H1 (cell line): ENCODE measurements at regions not wholly inside any gene's neighbourhood (a gene's known extent, or its start where the extent isn't known, plus 50 kb on each side); places are given as distances from the start of the nearest gene placed in this dataset.
A peak's percentile ranks its signal among the peaks of the same experiment; 100 is the strongest.

Source experiments
- CTCF ChIA-PET: fragments of 300-600 bp; sonication (Branson Sonifier 250); formaldehyde crosslinking; loops from one replicate; lab custom pipeline; 2021; ENCODE audit not compliant: partially characterized antibody; lab: Charles Lee
- POLR2A ChIA-PET: fragments of 300-600 bp; sonication (Branson Sonifier 250); formaldehyde crosslinking; loops from one replicate; lab custom pipeline; 2021; ENCODE audit warnings: inconsistent platforms; ENCODE audit not compliant: partially characterized antibody; lab: Charles Lee
- DNase-seq, 2 experiments: peaks; one replicate each; pipeline versions ENCODE4 v3.0.0 to v3.0.0-alpha.2; 2010 to 2022; ENCODE audit warnings: low spot score in 2 of 2, low read depth in 1 of 2, mixed read lengths in 1 of 2
- FAIRE-seq: peaks from 2 replicates; lab custom pipeline; 2011; peaks lifted over from hg19 to GRCh38; lab: Jason Lieb, UNC
- H2AFZ ChIP-seq: 2 replicates; pipeline ENCODE4 v1.8.1; 2012; ENCODE audit warnings: low read length, inconsistent platforms
- H2AK5ac ChIP-seq: 2 replicates; pipeline ENCODE4 v1.6.1; 2013; ENCODE audit warnings: low read depth, low read length
- H2BK120ac ChIP-seq: replicated peaks from 2 replicates; pipeline ENCODE3; 2013; ENCODE audit warnings: low read depth, low read length, inconsistent platforms
- H2BK12ac ChIP-seq: 2 replicates; pipeline ENCODE4 v1.6.1; 2013; ENCODE audit warnings: low read depth, low read length
- H2BK15ac ChIP-seq: 2 replicates; pipeline ENCODE4 v1.6.1; 2013; ENCODE audit warnings: low read length
- H2BK20ac ChIP-seq: 2 replicates; pipeline ENCODE4 v1.6.1; 2013; ENCODE audit warnings: low read length
- H2BK5ac ChIP-seq: 2 replicates; pipeline ENCODE4 v1.6.1; 2013; ENCODE audit warnings: low read depth, low read length
- H3K14ac ChIP-seq: 2 replicates; pipeline ENCODE4 v1.6.1; 2013; ENCODE audit warnings: inconsistent platforms; ENCODE audit not compliant: insufficient read length
- H3K18ac ChIP-seq: 2 replicates; pipeline ENCODE4 v1.6.1; 2013; ENCODE audit warnings: low read length; ENCODE audit errors: extremely low read depth
- H3K23ac ChIP-seq: 2 replicates; pipeline ENCODE4 v1.6.1; 2013; ENCODE audit warnings: inconsistent platforms; ENCODE audit not compliant: insufficient read length
- H3K23me2 ChIP-seq: 2 replicates; pipeline ENCODE4 v1.6.1; 2013; ENCODE audit warnings: low read depth, low read length
- H3K27ac ChIP-seq: 2 replicates; pipeline ENCODE4 v1.6.1; 2011; ENCODE audit warnings: low read depth, low read length, inconsistent platforms
- H3K27me3 ChIP-seq, 4 experiments: replicated peaks in 1 of 4; 1 replicate in 1 of 4; 2 replicates in 3 of 4; pipeline versions ENCODE4 v1.6.1 to v1.8.1; 2011 to 2013; ENCODE audit warnings: low read length in 3 of 4, mild to moderate bottlenecking in 3 of 4, inconsistent platforms in 2 of 4, mixed read lengths in 2 of 4, moderate library complexity in 1 of 4; ENCODE audit not compliant: control insufficient read depth in 3 of 4, insufficient read depth in 3 of 4; ENCODE audit errors: extremely low read depth in 1 of 4
- H3K36me3 ChIP-seq, 4 experiments: 2 replicates each; pipeline versions ENCODE4 v1.6.1 to v1.8.1; 2011 to 2013; ENCODE audit warnings: mild to moderate bottlenecking in 4 of 4, low read length in 3 of 4, moderate library complexity in 2 of 4, control low read depth in 1 of 4, inconsistent platforms in 1 of 4; ENCODE audit not compliant: insufficient read depth in 4 of 4, control insufficient read depth in 2 of 4
- H3K4ac ChIP-seq: replicated peaks from 2 replicates; pipeline ENCODE3; 2013; ENCODE audit warnings: low read length, low read depth, mixed read lengths, inconsistent platforms; ENCODE audit not compliant: insufficient read length
- H3K4me1 ChIP-seq, 4 experiments: replicated peaks in 1 of 4; 1 replicate in 1 of 4; 2 replicates in 3 of 4; pipeline versions ENCODE4 v1.6.1 to v1.8.1; 2011 to 2013; ENCODE audit warnings: low read length in 3 of 4, inconsistent platforms in 2 of 4, mixed read lengths in 1 of 4; ENCODE audit not compliant: insufficient read depth in 4 of 4, control insufficient read depth in 3 of 4
- H3K4me2 ChIP-seq, 2 experiments: 2 replicates each; pipeline versions ENCODE4 v1.6.1 to v1.8.1; 2011 to 2013; ENCODE audit warnings: low read depth in 2 of 2, low read length in 2 of 2, control low read depth in 1 of 2, inconsistent platforms in 1 of 2, mild to moderate bottlenecking in 1 of 2; ENCODE audit not compliant: insufficient read depth in 1 of 2
- H3K4me3 ChIP-seq, 4 experiments: fragments of 200-600, 300-600 bp in 1 of 4; sonication (generic), shearing (Covaris generic), sonication (Bioruptor Twin) in 1 of 4; 2 replicates each; pipeline versions ENCODE4 v1.5.1 to v1.8.1; 2011 to 2016; ENCODE audit warnings: low read length in 4 of 4, low read depth in 3 of 4, control low read depth in 2 of 4, inconsistent platforms in 2 of 4, mild to moderate bottlenecking in 2 of 4, mixed read lengths in 1 of 4, moderate library complexity in 1 of 4; ENCODE audit not compliant: insufficient read depth in 2 of 4; ENCODE audit errors: extremely low read depth in 1 of 4
- H3K56ac ChIP-seq: replicated peaks from 2 replicates; pipeline ENCODE3; 2013; ENCODE audit warnings: low read depth, mild to moderate bottlenecking, mixed read lengths, low read length, inconsistent platforms; ENCODE audit not compliant: insufficient read length
- H3K79me1 ChIP-seq: 2 replicates; pipeline ENCODE4 v1.6.1; 2013; ENCODE audit warnings: low read depth, low read length, control low read depth
- H3K79me2 ChIP-seq, 2 experiments: 2 replicates each; pipeline versions ENCODE4 v1.6.1 to v1.8.1; 2012 to 2013; ENCODE audit warnings: low read length in 2 of 2, mild to moderate bottlenecking in 2 of 2, inconsistent platforms in 1 of 2; ENCODE audit not compliant: insufficient read depth in 2 of 2, control insufficient read depth in 1 of 2
- H3K9ac ChIP-seq, 4 experiments: replicated peaks in 1 of 4; 1 replicate in 1 of 4; 2 replicates in 3 of 4; pipeline versions ENCODE4 v1.6.1 to v1.8.1; 2011 to 2013; ENCODE audit warnings: low read depth in 3 of 4, low read length in 3 of 4, control low read depth in 2 of 4, mild to moderate bottlenecking in 2 of 4, moderate library complexity in 2 of 4, inconsistent platforms in 1 of 4; ENCODE audit errors: extremely low read depth in 1 of 4
- H3K9me3 ChIP-seq, 2 experiments: 2 replicates each; pipeline versions ENCODE4 v1.6.1 to v1.8.1; 2012 to 2013; ENCODE audit warnings: mild to moderate bottlenecking in 2 of 2, moderate library complexity in 2 of 2, control low read depth in 1 of 2, inconsistent platforms in 1 of 2, low read depth in 1 of 2, low read length in 1 of 2, mixed read lengths in 1 of 2; ENCODE audit not compliant: insufficient read depth in 2 of 2
- H4K20me1 ChIP-seq, 2 experiments: replicated peaks in 1 of 2; 2 replicates each; pipeline versions ENCODE3 to v1.8.1; 2011 to 2013; ENCODE audit warnings: inconsistent platforms in 2 of 2, low read length in 2 of 2, mild to moderate bottlenecking in 1 of 2; ENCODE audit not compliant: insufficient read depth in 2 of 2, control insufficient read depth in 1 of 2
- H4K5ac ChIP-seq: 2 replicates; pipeline ENCODE4 v1.6.1; 2013; ENCODE audit warnings: low read length, low read depth, mixed read lengths, inconsistent platforms; ENCODE audit not compliant: insufficient read length
- H4K8ac ChIP-seq: 2 replicates; pipeline ENCODE4 v1.8.0; 2013; ENCODE audit warnings: mild to moderate bottlenecking, moderate library complexity, low read length, inconsistent platforms; ENCODE audit not compliant: insufficient read depth; ENCODE audit errors: extremely low read depth
- H4K91ac ChIP-seq: replicated peaks from 2 replicates; pipeline ENCODE3; 2013; ENCODE audit warnings: low read length, mixed read lengths, inconsistent platforms; ENCODE audit not compliant: insufficient read length
- ATF3 ChIP-seq: IDR thresholded peaks from 2 replicates; pipeline ENCODE4 v1.6.1; 2011; ENCODE audit warnings: low read depth, mild to moderate bottlenecking, low read length; ENCODE audit not compliant: insufficient read depth
- CTCF ChIP-seq, 3 experiments: IDR thresholded peaks; 1 replicate in 2 of 3; 2 replicates in 1 of 3; pipeline versions ENCODE4 v1.5.1 to v1.6.1; 2011; ENCODE audit warnings: low read length in 3 of 3, mild to moderate bottlenecking in 3 of 3, inconsistent platforms in 2 of 3, low read depth in 1 of 3, moderate library complexity in 1 of 3; ENCODE audit not compliant: insufficient read depth in 1 of 3; ENCODE audit errors: control extremely low read depth in 1 of 3
- FOSL1 ChIP-seq: IDR thresholded peaks from 2 replicates; pipeline ENCODE4 v1.6.1; 2011; ENCODE audit warnings: mild to moderate bottlenecking, low read depth, low read length, moderate library complexity; ENCODE audit not compliant: insufficient read depth
- KDM4A ChIP-seq: IDR thresholded peaks from one replicate; pipeline ENCODE4 v1.7.1; 2012; ENCODE audit warnings: low read depth, mild to moderate bottlenecking, moderate library complexity, low read length, inconsistent platforms; ENCODE audit not compliant: severe bottlenecking
- NANOG ChIP-seq: IDR thresholded peaks from 2 replicates; pipeline ENCODE4 v1.6.1; 2011; ENCODE audit warnings: low read length, low read depth, mild to moderate bottlenecking, inconsistent platforms; ENCODE audit not compliant: insufficient read depth, poor library complexity, severe bottlenecking
- PHF8 ChIP-seq: fragments of 200-600 bp; sonication (generic); conservative IDR thresholded peaks from 2 replicates; pipeline ENCODE4 v1.7.1; 2012; ENCODE audit warnings: low read depth, mild to moderate bottlenecking, inconsistent platforms, low read length, moderate library complexity
- POLR2A ChIP-seq, 2 experiments: IDR thresholded peaks; 1 replicate in 1 of 2; 2 replicates in 1 of 2; pipeline ENCODE4 v1.6.1; 2011; ENCODE audit warnings: low read depth in 2 of 2, low read length in 2 of 2, mild to moderate bottlenecking in 2 of 2; ENCODE audit errors: control extremely low read depth in 1 of 2
- TAF7 ChIP-seq: optimal IDR thresholded peaks from 2 replicates; pipeline ENCODE3; 2011; ENCODE audit warnings: low read depth, mild to moderate bottlenecking, inconsistent platforms, low read length, moderate library complexity, borderline replicate concordance
- TBP ChIP-seq: IDR thresholded peaks from 2 replicates; pipeline ENCODE4 v1.6.1; 2011; ENCODE audit warnings: low read depth, low read length, improper control_type of control experiment
- TCF12 ChIP-seq: IDR thresholded peaks from 2 replicates; pipeline ENCODE4 v1.6.1; 2011; ENCODE audit warnings: low read depth, mild to moderate bottlenecking, low read length
- WGBS, 2 experiments: shearing (Covaris generic) in 1 of 2; methylation state at CpG; one replicate each; pipeline versions ENCODE4 v1.1.6 to v1.1.7; 2013 to 2015; ENCODE audit warnings: low lambda C conversion rate in 2 of 2, mixed read lengths in 2 of 2, inconsistent platforms in 1 of 2, low coverage in 1 of 2, missing lambda C conversion rate in 1 of 2; ENCODE audit not compliant: insufficient replicate concordance in 2 of 2, insufficient coverage in 1 of 2, insufficient read length in 1 of 2; ENCODE audit errors: extremely low coverage in 1 of 2, missing lambda C conversion rate in 1 of 2; 5-methylcytosine and 5-hydroxymethylcytosine counted together

DNA sequence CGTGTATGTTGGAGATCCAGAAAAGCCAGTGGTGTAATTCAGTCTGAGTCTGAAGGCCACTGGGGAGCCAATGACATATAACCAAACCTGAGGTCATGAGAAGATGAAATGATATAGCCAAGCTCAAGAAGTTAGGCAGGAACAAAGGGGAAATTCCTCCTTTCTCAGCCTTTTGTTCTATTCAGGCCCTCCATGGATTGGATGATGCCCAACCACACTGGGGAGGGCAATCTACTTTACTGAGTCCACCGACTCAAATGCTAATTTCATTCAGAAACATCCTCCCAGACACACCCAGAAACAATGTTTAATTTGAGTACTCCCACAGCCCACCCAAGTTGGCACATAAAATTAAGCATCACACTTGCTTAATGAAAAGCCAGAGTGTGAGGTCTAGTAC lies 183.6 kb downstream of the GJA1 start:
- H2AFZ ChIP-seq = no peak overlapping the region
- H2BK5ac ChIP-seq = peak overlapping the region; percentile 98; the same call in 1 of the 2 replicates
- peak; percentile 85 for FAIRE-seq
- H3K4me3 ChIP-seq = peak overlapping the region in 1 of 4 experiments; percentile 56; a peak in 2 of 8 replicates
- no peak overlapping the region for H3K4ac ChIP-seq
- peak overlapping the region; percentile 16; the same call in 1 of the 2 replicates for H3K27ac ChIP-seq
- ChIA-PET POLR2A (interaction anchor here (0.6 to 5.6 kb wide), 6 partner anchors 18 to 186 kb away, joined by 3 to 63 read pairs (median 4); partner anchors contain the start of gene GJA1), CTCF (interaction anchor here (2.1 kb wide), 1 partner anchor 230 kb away, joined by 4 read pairs; no protein-coding TSS in a partner anchor)
- H3K9me3 ChIP-seq = no peaks in the 10 kb centered on the region
- H2BK20ac ChIP-seq = peak overlapping the region; percentile 94; the same call in 1 of the 2 replicates
- H2BK15ac ChIP-seq = no peak overlapping the region
- no peak overlapping the region for H3K14ac ChIP-seq
- no peak overlapping the region for H3K56ac ChIP-seq
- DNase-seq = peak; percentile 47 to 75
- H3K79me1 ChIP-seq = no peaks in the 10 kb centered on the region
- no peak overlapping the region for H3K23ac ChIP-seq
- H3K18ac ChIP-seq = peak overlapping the region; percentile 84; the same call in 1 of the 2 replicates
- 9% methylated on average over 2 of the region's 2 CpGs; no CpG with 5 or more reads in 1 of the 2 experiments for WGBS, 2 experiments
- no peak overlapping the region for H4K8ac ChIP-seq
- H4K20me1 ChIP-seq = no peaks in the 10 kb centered on the region
- peaks cover 0 to 10% (median 6%) of the 10 kb centered on the region in 4 experiments; a peak in 3 of 7 replicates for H3K4me1 ChIP-seq
- no peak overlapping the region for H3K9ac ChIP-seq
- 0 out of 2 replicates have a peak, but pooled peaks cover 4% of the 10 kb centered on the region for H3K23me2 ChIP-seq
- H2BK12ac ChIP-seq = peak overlapping the region; percentile 96; the same call in 1 of the 2 replicates
- H3K4me2 ChIP-seq = peak overlapping the region; percentile 59 to 79
- peak overlapping the region; percentile 48 for H4K5ac ChIP-seq
- peaks cover 0 to 3% of the 10 kb centered on the region in 2 experiments; a peak in 1 of 4 replicates for H3K79me2 ChIP-seq
- H4K91ac ChIP-seq = peak overlapping the region; percentile 62
- H3K27me3 ChIP-seq = no peaks in the 10 kb centered on the region
- no peak overlapping the region; the same call in 1 of the 2 replicates for H2AK5ac ChIP-seq
- no peak overlapping the region for H2BK120ac ChIP-seq
- no peaks in the 10 kb centered on the region for H3K36me3 ChIP-seq
- TF ChIP-seq POLR2A (IDR thresholded peaks at IDR 0.05; ENCODE audit: control extremely low read depth in 1 of 2, low read depth in 2 of 2, low read length in 2 of 2) = peak in 1 of 2 experiments; percentile 48; a peak in 1 of 3 replicates
- no peak for TF ChIP-seq ATF3
- no peak for TF ChIP-seq KDM4A
- no peak for TF ChIP-seq PHF8
- TF ChIP-seq FOSL1 = no peak
- no peak for TF ChIP-seq NANOG
- no peak for TF ChIP-seq CTCF (IDR thresholded peaks at IDR 0.05; ENCODE audit: control extremely low read depth in 1 of 3, insufficient read depth in 1 of 3, low read depth in 1 of 3, low read length in 3 of 3)
- no peak for TF ChIP-seq TCF12
- peak; percentile 58 for TF ChIP-seq TAF7
- no peak for TF ChIP-seq TBP
